ENCODE measurements at regions not wholly inside any gene's neighbourhood (a gene's known extent, or its start where the extent isn't known, plus 50 kb on each side); places are given as distances from the start of the nearest gene placed in this dataset.

DNA sequence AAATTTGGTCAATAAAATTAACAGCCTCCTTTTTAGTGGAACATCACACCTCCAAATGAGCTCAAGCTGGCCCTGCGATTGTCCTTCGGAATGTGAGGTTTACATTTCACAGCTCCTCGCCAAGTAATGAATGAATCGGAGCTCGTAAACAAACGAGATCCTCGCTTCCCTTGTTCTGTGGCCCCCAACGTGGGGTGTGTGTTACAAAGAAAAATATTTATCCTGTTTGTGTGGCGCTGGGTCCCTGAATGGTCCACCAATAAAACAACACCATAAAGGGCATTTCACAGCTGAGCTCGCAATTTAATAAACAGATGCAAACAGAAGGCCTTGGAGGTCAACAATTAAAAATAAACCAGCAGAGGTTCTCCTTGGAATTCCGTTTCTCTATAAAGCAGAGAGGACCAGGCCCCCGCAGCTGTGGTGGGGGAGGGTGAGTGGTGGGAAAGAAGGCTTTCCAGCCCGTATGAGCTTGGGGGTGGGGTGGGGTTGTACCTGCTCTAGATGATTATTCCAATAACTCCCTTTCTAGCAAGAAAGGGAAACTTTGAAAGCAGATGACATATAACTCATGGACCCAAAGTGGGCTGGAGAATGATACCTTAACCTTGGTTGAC lies 393.9 kb upstream of the SALL1 start:
- Histone ChIP-seq H3K4me1 (peaks cover 21% of the 10 kb centered on the region), H3K9me3 (no peaks in the 10 kb centered on the region), H3K27me3 (no peaks in the 10 kb centered on the region), H3K9ac (no peak overlapping the region), H4K20me1 (no peaks in the 10 kb centered on the region), H3K36me3 (no peaks in the 10 kb centered on the region), H3K4me2 (no peak overlapping the region), H3K27ac (no peak overlapping the region), H3K4me3 (no peak overlapping the region)
- no peak for TF ChIP-seq Cebpa-rat (IDR thresholded peaks at IDR 0.05)

DNA sequence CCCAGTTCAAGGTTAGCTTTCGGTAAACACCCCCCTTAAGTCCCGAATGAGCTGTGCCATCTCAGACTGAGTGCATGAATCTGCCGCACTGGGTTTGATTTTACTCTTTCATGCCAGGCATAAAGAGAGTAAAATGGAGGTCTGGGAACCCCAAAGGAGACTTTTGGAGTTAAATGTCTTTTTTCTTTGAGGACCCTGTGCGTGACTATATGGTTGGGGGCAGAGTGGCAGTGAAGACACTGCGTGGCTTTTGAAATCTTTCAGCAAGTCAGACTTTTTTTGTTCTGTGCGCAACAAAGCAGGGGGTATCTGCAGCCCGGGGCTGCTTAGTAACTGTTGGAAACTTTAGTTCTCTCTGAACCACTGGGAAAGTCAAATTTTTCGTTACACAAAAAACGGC lies 392.9 kb upstream of the SALL1 start:
- Histone ChIP-seq H3K27ac (no peak overlapping the region), H4K20me1 (no peaks in the 10 kb centered on the region), H3K9ac (no peak overlapping the region), H3K36me3 (no peaks in the 10 kb centered on the region), H3K9me3 (no peaks in the 10 kb centered on the region), H3K4me2 (no peak overlapping the region), H3K27me3 (no peaks in the 10 kb centered on the region), H3K4me1 (peaks cover 31% of the 10 kb centered on the region), H3K4me3 (no peak overlapping the region)
- TF ChIP-seq Cebpa-rat (IDR thresholded peaks at IDR 0.05), result no peak

DNA sequence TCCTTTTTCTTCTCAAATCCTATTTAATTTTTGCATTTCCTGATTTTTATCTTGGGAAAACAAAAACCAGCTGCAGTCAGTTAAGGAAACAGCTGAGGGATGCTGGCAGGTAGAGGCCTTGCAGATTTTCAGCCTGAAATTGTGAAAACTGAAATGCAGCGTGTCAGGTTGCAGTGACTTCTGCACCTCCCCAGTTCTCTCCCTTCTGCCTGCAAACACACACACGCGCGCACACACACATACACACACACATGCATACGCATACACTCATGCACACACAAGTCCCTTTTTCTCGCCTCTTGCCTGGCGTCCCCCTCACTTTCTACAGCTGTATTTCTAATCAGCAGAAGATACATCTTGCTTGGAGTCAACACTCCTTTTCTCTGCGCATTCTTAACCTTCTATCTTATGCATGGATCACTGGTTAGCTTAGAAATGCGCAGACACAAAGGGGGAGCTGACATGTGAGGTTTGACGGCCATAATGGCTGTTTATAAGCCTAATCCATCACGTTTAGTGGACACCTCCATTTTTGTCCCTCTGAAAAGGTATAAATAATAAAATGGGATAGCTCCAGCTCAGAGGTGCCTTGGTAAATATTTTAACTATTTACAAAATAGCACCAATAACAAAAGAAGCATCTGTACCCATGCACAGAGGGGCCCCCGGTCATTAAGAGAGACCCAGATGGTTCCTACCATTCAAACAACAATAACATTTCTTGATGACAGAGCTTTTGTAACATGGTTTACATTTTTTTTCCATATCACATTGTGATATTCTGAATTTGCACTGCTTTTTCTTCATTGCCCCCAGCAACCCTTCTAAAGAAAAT lies 392.1 kb upstream of the SALL1 start:
- Histone ChIP-seq H3K9ac (no peak overlapping the region), H3K36me3 (no peaks in the 10 kb centered on the region), H3K27me3 (no peaks in the 10 kb centered on the region), H3K4me3 (no peak overlapping the region), H3K27ac (no peak overlapping the region), H3K4me2 (0 out of 2 replicates have a peak overlapping the region, but pooled peaks have one; percentile 1), H3K9me3 (no peaks in the 10 kb centered on the region), H4K20me1 (no peaks in the 10 kb centered on the region), H3K4me1 (peaks cover 38% of the 10 kb centered on the region)
- TF ChIP-seq Cebpa-rat (IDR thresholded peaks at IDR 0.05), result no peak

DNA sequence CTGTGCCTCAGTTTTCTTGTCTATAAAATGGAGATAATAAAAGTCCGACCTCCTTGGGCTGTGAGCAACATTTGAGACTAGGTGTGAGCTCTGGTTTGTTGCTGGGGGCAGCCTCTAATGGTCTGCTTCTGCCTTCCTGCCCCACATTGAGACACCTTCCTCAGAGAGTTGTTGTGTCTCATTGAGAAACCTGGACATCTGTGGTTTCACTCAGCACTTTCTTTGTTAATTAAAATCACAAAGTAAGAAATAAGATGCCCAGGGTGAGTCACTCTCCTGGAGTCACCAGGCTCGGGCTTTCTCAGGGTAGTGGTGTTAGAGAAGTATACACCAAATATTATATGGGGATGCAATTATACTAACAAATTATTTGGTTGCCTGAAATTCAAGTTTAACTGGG lies 389.2 kb upstream of the SALL1 start:
- H3K4me2 ChIP-seq, result peak overlapping the region; percentile 81; the same call in 1 of the 2 replicates
- H3K9me3 ChIP-seq, result no peaks in the 10 kb centered on the region
- H3K27ac ChIP-seq, result no peak overlapping the region
- H4K20me1 ChIP-seq, result no peaks in the 10 kb centered on the region
- no peaks in the 10 kb centered on the region for H3K27me3 ChIP-seq
- peaks cover 46% of the 10 kb centered on the region for H3K4me1 ChIP-seq
- no peak overlapping the region for H3K4me3 ChIP-seq
- TF ChIP-seq Cebpa-rat (IDR thresholded peaks at IDR 0.05), result no peak
- H3K9ac ChIP-seq, result no peak overlapping the region
- no peaks in the 10 kb centered on the region for H3K36me3 ChIP-seq

DNA sequence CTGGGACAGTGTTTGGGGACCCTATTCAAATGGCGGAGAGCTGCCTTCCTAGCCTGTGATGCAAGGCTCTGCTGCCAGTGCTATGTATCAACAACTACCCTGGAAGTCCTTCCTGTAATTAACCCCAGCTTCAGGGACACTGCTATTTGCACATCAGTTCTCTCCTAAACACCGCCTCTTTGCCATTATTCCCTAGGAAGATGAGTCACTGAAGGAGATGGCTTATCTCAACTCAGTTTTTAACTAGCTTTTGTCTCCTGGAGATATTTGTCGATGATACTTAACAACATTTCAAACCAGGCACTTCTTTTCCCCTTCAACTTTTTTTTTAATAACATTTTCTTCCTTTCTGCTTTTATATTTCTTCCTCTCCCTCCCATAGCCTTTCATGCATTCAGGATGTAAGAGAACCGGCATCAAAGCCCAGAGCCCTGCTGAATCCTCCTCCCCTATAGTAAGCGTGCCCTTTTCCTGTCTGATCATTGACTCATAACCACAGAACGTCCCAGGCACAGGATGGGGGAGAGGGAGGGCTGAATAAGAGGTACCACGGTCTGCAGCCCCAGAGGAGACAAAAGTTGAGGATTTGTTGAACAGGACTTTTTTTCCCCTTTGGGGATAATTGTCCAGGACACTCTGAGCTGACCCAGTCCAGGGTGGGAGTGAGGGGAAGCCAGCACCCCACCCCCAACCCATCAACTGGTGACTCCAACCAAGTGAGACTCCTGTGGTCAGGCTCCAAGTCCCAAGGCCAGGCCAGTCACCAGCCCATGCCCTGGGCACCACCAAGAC lies 387.8 kb upstream of the SALL1 start:
- H3K9ac ChIP-seq, result no peak overlapping the region
- H3K4me3 ChIP-seq, result no peak overlapping the region
- no peaks in the 10 kb centered on the region for H3K36me3 ChIP-seq
- no peaks in the 10 kb centered on the region for H3K27me3 ChIP-seq
- peaks cover 46% of the 10 kb centered on the region for H3K4me1 ChIP-seq
- peak overlapping the region; percentile 81 for H3K4me2 ChIP-seq
- no peak for TF ChIP-seq Cebpa-rat (IDR thresholded peaks at IDR 0.05)
- H3K9me3 ChIP-seq, result no peaks in the 10 kb centered on the region
- no peaks in the 10 kb centered on the region for H4K20me1 ChIP-seq
- no peak overlapping the region for H3K27ac ChIP-seq

DNA sequence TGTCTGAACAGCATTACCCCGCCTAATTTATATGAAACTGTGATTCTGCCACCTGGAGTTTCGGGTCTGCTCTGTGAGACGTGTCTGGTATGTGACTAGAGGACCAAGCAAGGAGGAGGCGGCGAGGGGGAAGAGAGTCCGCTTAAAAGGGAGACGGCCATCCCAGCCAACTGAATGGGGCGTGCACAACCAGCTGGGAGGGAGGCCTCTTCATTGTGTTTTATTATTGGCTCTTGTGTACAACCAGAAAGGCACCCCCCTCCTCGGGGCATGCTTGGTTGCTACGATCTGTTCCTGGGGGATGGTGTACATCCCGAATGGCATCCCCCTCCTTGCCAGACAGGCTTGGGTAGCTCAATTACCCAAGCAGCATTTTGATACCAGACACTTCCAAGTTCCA lies 384.5 kb upstream of the SALL1 start:
- H3K36me3 ChIP-seq, result no peaks in the 10 kb centered on the region
- no peak overlapping the region for H3K4me2 ChIP-seq
- H3K9ac ChIP-seq, result no peak overlapping the region
- no peak overlapping the region for H3K4me3 ChIP-seq
- TF ChIP-seq Cebpa-rat (IDR thresholded peaks at IDR 0.05), result no peak
- H3K9me3 ChIP-seq, result no peaks in the 10 kb centered on the region
- no peaks in the 10 kb centered on the region for H4K20me1 ChIP-seq
- H3K27me3 ChIP-seq, result no peaks in the 10 kb centered on the region
- no peak overlapping the region for H3K27ac ChIP-seq
- peaks cover 31% of the 10 kb centered on the region for H3K4me1 ChIP-seq

DNA sequence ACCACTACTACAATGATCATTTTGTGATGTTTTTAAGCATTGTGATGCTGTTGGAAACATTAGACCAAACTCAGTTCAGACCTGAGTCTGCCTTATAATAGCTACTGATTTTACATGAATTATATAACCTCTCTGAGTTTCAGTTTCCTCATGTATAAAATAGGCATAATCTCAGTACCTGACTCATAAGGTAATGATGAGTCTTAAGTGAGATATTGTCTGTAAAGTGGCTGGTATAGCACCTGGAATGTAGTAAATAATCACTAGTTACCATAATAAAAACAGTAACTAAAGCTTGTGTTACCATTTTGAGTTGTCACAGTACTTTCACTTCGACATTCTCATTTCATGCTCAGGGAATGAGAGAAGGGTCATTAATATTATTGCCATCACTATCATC lies 381.5 kb upstream of the SALL1 start:
- no peaks in the 10 kb centered on the region for H4K20me1 ChIP-seq
- 0 out of 2 replicates have a peak, but pooled peaks cover 1% of the 10 kb centered on the region for H3K4me1 ChIP-seq
- H3K4me3 ChIP-seq, result no peak overlapping the region
- H3K9me3 ChIP-seq, result peaks cover 17% of the 10 kb centered on the region
- H3K36me3 ChIP-seq, result no peaks in the 10 kb centered on the region
- no peak overlapping the region for H3K4me2 ChIP-seq
- H3K9ac ChIP-seq, result no peak overlapping the region
- H3K27ac ChIP-seq, result no peak overlapping the region
- H3K27me3 ChIP-seq, result no peaks in the 10 kb centered on the region
- TF ChIP-seq Cebpa-rat (IDR thresholded peaks at IDR 0.05), result no peak

DNA sequence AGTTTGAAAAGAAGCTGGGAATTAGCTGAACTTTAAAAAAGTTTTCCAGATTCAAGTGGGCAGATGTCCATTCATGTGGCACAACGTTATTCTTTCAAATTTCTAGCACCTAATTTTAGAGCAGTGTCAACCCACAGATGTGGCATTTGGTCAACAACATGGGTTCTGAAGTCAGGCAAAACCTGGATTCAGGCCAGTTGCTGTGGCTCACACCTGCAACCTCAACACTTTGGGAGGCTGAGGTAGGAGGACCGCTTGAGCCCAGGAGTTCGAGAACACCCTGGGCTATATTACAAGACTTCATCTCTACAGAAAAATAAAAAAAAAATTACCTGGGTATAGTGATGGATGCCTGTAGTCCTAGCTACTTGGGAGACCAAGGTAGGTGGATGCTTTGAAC lies 380.2 kb upstream of the SALL1 start:
- no peak overlapping the region for H3K27ac ChIP-seq
- H4K20me1 ChIP-seq, result no peaks in the 10 kb centered on the region
- H3K9ac ChIP-seq, result no peak overlapping the region
- H3K4me3 ChIP-seq, result no peak overlapping the region
- no peaks in the 10 kb centered on the region for H3K27me3 ChIP-seq
- H3K9me3 ChIP-seq, result peaks cover 28% of the 10 kb centered on the region
- TF ChIP-seq Cebpa-rat (IDR thresholded peaks at IDR 0.05), result no peak
- no peaks in the 10 kb centered on the region for H3K36me3 ChIP-seq
- H3K4me1 ChIP-seq, result no peaks in the 10 kb centered on the region
- H3K4me2 ChIP-seq, result no peak overlapping the region

DNA sequence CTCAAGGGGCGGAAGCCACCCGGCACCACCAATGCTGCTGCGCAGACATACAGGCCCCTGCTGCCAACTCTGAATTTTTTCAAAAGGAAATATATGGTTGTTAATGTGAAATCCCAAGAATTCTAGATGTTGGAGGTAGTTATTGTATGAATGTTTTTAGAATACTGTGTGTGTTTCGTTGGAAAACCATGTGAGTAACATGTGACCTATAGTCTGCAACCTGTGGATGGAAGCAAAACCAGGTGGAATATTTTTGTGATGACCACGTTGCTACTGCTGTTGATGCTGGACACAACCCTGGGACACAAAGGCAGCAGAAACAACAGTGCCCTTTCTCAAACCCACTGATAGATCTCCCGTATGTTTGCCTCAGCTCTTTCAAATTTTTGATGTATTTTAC lies 376.3 kb upstream of the SALL1 start:
- no peaks in the 10 kb centered on the region for H4K20me1 ChIP-seq
- H3K4me1 ChIP-seq, result no peaks in the 10 kb centered on the region
- no peaks in the 10 kb centered on the region for H3K27me3 ChIP-seq
- no peak for TF ChIP-seq Cebpa-rat (IDR thresholded peaks at IDR 0.05)
- no peak overlapping the region for H3K4me2 ChIP-seq
- H3K9me3 ChIP-seq, result peaks cover 28% of the 10 kb centered on the region
- no peak overlapping the region for H3K9ac ChIP-seq
- H3K36me3 ChIP-seq, result no peaks in the 10 kb centered on the region
- no peak overlapping the region for H3K4me3 ChIP-seq
- no peak overlapping the region for H3K27ac ChIP-seq

DNA sequence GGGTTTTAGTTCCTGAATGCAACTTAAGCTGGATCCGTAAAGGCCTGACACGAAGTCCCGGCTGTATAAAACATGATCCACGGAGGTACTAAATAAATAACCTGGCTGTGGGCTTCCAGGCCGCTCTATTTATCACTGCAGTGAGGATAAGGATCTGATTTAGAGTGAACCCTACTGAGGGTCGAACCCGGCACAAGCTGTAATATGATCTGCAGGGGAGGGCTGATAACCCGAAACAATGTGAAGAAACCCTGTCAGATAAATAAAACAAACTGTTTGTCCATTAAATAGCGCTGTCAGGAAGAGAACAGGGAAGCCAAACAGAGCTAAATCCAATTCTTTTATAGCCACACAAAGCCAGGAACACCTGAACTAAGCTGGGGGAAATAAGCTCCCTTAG lies 375.6 kb upstream of the SALL1 start:
- Histone ChIP-seq H3K36me3 (no peaks in the 10 kb centered on the region), H3K9ac (no peak overlapping the region), H3K4me2 (no peak overlapping the region), H3K27ac (no peak overlapping the region), H3K4me1 (no peaks in the 10 kb centered on the region), H3K4me3 (no peak overlapping the region), H3K9me3 (peaks cover 28% of the 10 kb centered on the region), H4K20me1 (no peaks in the 10 kb centered on the region), H3K27me3 (no peaks in the 10 kb centered on the region)
- TF ChIP-seq Cebpa-rat (IDR thresholded peaks at IDR 0.05), result no peak
